K562 (cell line): ENCODE measurements at regions not wholly inside any gene's neighbourhood (a gene's known extent, or its start where the extent isn't known, plus 50 kb on each side); places are given as distances from the start of the nearest gene placed in this dataset.

Experiments used
- ERF ChIP-seq: fragments of 450-650 bp; formaldehyde crosslinking; IDR thresholded peaks from 2 replicates; pipeline ENCODE4 v1.4.0; 2020; ENCODE audit warnings: mild to moderate bottlenecking, mixed read lengths
- ESRRA ChIP-seq: fragments of 450-650 bp; IDR thresholded peaks from 2 replicates; pipeline ENCODE4 v1.6.1; 2014; ENCODE audit warnings: low read depth, mild to moderate bottlenecking, moderate library complexity, borderline replicate concordance
- GABPA ChIP-seq: fragments of 200-800 bp; sonication (Bioruptor generic); conservative IDR thresholded peaks from 2 replicates; pipeline ENCODE4 v1.6.1; 2016; ENCODE audit warnings: low read depth, missing genetic modification characterization, missing compliant biosample characterization
- L3MBTL2 ChIP-seq: fragments of 450-650 bp; IDR thresholded peaks from 2 replicates; pipeline ENCODE4 v1.6.1; 2016; ENCODE audit warnings: mild to moderate bottlenecking, moderate library complexity
- LARP7 ChIP-seq: fragments of 450-650 bp; IDR thresholded peaks from 2 replicates; pipeline ENCODE4 v1.6.1; 2016
- NRF1 ChIP-seq, 2 experiments: fragments of 450-650 bp; IDR thresholded peaks in 1 of 2; conservative IDR thresholded peaks in 1 of 2; 2 replicates each; pipeline ENCODE4 v1.6.1; 2014; ENCODE audit warnings: mild to moderate bottlenecking in 2 of 2
- WHSC1 ChIP-seq: IDR thresholded peaks from one replicate; pipeline ENCODE4 v1.6.1; 2012; ENCODE audit warnings: low read length, control low read depth, inconsistent platforms
- ZBTB17 ChIP-seq: fragments of 450-650 bp; formaldehyde crosslinking; IDR thresholded peaks from 2 replicates; pipeline ENCODE4 v1.4.0; 2020; ENCODE audit warnings: mild to moderate bottlenecking
- ZNF584 ChIP-seq: fragments of 200-800 bp; sonication (Bioruptor generic); IDR thresholded peaks from 2 replicates; pipeline ENCODE4 v1.6.1; 2016; ENCODE audit warnings: low read depth, mild to moderate bottlenecking, missing genetic modification characterization, missing compliant biosample characterization
- TF ChIP-seq, protein P1 (sequence below): fragments of 450-650 bp; IDR thresholded peaks from 2 replicates; pipeline ENCODE4 v1.6.1; 2016; ENCODE audit warnings: mild to moderate bottlenecking, moderate library complexity
- TF ChIP-seq, protein P2 (sequence below), 2 experiments: IDR thresholded peaks; 2 replicates each; pipeline ENCODE4 v1.6.1; 2011; ENCODE audit warnings: borderline replicate concordance in 1 of 2, control low read depth in 1 of 2, low read depth in 1 of 2, low read length in 1 of 2, mild to moderate bottlenecking in 1 of 2, mixed read lengths in 1 of 2, moderate library complexity in 1 of 2; ENCODE audit not compliant: insufficient read depth in 1 of 2, insufficient read length in 1 of 2, poor library complexity in 1 of 2, severe bottlenecking in 1 of 2; ENCODE audit errors: extremely low read depth in 1 of 2
- TF ChIP-seq, protein P3 (sequence below): sonication (generic); formaldehyde crosslinking; IDR thresholded peaks from 2 replicates; pipeline ENCODE4 v1.9.0; 2022; ENCODE audit warnings: mild to moderate bottlenecking, missing genetic modification reagents

DNA sequence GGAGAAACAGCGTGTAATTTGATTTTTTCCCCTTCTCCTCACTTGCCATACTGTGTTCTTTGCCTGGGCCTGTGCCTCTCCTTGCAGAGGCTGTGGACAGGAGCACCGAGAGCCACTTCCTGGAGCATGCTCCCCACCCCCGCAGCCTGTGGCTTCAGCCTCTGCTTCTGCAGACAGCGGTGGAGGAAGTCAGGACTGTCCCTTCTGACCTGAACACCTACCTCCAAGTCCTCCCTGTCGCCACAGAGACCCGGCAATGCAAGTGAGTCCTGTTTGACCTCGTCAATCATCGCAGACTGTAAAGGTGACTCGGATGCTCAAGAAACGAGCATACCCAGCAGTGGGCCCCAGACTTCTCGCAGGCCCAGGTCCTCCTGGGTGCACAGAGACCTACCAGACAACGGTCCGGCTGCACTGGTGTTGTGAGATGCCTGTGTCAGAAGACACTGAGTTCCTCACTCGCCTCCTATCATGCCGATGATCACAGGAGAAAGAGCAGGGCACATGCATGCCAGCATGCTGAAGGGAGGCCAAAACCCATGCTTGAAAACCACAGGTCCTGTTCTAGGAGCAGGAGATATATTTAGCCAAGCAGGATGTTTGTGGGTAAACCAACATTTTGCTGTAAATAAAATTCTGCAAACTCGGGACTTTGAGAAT lies 198.8 kb downstream of the AUH start (continued):
- TF ChIP-seq GABPA (tag) (peak; percentile 56; the same call in 1 of the 2 replicates), NRF1 (conservative IDR thresholded peaks at IDR 0.05 in 1 of 2, IDR thresholded peaks at IDR 0.05 in 1 of 2) (peak; percentile 68 to 72), ESRRA (peak; percentile 47; the same call in 1 of the 2 replicates), ZNF584 (CRISPR knock-in tag) (0 out of 2 replicates have a peak, but pooled peaks have one; percentile 36), ERF (0 out of 2 replicates have a peak, but pooled peaks have one; percentile 51), LARP7 (no peak), L3MBTL2 (peak; percentile 81), WHSC1 (no peak), ZBTB17 (CRISPR knock-in tag) (0 out of 2 replicates have a peak, but pooled peaks have one; percentile 36)
- TF ChIP-seq, protein P1, sequence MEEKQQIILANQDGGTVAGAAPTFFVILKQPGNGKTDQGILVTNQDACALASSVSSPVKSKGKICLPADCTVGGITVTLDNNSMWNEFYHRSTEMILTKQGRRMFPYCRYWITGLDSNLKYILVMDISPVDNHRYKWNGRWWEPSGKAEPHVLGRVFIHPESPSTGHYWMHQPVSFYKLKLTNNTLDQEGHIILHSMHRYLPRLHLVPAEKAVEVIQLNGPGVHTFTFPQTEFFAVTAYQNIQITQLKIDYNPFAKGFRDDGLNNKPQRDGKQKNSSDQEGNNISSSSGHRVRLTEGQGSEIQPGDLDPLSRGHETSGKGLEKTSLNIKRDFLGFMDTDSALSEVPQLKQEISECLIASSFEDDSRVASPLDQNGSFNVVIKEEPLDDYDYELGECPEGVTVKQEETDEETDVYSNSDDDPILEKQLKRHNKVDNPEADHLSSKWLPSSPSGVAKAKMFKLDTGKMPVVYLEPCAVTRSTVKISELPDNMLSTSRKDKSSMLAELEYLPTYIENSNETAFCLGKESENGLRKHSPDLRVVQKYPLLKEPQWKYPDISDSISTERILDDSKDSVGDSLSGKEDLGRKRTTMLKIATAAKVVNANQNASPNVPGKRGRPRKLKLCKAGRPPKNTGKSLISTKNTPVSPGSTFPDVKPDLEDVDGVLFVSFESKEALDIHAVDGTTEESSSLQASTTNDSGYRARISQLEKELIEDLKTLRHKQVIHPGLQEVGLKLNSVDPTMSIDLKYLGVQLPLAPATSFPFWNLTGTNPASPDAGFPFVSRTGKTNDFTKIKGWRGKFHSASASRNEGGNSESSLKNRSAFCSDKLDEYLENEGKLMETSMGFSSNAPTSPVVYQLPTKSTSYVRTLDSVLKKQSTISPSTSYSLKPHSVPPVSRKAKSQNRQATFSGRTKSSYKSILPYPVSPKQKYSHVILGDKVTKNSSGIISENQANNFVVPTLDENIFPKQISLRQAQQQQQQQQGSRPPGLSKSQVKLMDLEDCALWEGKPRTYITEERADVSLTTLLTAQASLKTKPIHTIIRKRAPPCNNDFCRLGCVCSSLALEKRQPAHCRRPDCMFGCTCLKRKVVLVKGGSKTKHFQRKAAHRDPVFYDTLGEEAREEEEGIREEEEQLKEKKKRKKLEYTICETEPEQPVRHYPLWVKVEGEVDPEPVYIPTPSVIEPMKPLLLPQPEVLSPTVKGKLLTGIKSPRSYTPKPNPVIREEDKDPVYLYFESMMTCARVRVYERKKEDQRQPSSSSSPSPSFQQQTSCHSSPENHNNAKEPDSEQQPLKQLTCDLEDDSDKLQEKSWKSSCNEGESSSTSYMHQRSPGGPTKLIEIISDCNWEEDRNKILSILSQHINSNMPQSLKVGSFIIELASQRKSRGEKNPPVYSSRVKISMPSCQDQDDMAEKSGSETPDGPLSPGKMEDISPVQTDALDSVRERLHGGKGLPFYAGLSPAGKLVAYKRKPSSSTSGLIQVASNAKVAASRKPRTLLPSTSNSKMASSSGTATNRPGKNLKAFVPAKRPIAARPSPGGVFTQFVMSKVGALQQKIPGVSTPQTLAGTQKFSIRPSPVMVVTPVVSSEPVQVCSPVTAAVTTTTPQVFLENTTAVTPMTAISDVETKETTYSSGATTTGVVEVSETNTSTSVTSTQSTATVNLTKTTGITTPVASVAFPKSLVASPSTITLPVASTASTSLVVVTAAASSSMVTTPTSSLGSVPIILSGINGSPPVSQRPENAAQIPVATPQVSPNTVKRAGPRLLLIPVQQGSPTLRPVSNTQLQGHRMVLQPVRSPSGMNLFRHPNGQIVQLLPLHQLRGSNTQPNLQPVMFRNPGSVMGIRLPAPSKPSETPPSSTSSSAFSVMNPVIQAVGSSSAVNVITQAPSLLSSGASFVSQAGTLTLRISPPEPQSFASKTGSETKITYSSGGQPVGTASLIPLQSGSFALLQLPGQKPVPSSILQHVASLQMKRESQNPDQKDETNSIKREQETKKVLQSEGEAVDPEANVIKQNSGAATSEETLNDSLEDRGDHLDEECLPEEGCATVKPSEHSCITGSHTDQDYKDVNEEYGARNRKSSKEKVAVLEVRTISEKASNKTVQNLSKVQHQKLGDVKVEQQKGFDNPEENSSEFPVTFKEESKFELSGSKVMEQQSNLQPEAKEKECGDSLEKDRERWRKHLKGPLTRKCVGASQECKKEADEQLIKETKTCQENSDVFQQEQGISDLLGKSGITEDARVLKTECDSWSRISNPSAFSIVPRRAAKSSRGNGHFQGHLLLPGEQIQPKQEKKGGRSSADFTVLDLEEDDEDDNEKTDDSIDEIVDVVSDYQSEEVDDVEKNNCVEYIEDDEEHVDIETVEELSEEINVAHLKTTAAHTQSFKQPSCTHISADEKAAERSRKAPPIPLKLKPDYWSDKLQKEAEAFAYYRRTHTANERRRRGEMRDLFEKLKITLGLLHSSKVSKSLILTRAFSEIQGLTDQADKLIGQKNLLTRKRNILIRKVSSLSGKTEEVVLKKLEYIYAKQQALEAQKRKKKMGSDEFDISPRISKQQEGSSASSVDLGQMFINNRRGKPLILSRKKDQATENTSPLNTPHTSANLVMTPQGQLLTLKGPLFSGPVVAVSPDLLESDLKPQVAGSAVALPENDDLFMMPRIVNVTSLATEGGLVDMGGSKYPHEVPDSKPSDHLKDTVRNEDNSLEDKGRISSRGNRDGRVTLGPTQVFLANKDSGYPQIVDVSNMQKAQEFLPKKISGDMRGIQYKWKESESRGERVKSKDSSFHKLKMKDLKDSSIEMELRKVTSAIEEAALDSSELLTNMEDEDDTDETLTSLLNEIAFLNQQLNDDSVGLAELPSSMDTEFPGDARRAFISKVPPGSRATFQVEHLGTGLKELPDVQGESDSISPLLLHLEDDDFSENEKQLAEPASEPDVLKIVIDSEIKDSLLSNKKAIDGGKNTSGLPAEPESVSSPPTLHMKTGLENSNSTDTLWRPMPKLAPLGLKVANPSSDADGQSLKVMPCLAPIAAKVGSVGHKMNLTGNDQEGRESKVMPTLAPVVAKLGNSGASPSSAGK: peak; percentile 89
- TF ChIP-seq, protein P2, sequence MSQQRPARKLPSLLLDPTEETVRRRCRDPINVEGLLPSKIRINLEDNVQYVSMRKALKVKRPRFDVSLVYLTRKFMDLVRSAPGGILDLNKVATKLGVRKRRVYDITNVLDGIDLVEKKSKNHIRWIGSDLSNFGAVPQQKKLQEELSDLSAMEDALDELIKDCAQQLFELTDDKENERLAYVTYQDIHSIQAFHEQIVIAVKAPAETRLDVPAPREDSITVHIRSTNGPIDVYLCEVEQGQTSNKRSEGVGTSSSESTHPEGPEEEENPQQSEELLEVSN (IDR thresholded peaks at IDR 0.05; ENCODE audit: borderline replicate concordance in 1 of 2, extremely low read depth in 1 of 2, insufficient read depth in 1 of 2, insufficient read length in 1 of 2, low read depth in 1 of 2, low read length in 1 of 2, poor library complexity in 1 of 2, severe bottlenecking in 1 of 2): peak in 1 of 2 experiments; percentile 59
- TF ChIP-seq, protein P3, sequence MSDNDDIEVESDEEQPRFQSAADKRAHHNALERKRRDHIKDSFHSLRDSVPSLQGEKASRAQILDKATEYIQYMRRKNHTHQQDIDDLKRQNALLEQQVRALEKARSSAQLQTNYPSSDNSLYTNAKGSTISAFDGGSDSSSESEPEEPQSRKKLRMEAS (CRISPR knock-in tag): peak; percentile 77
